Activated CD4-positive, alpha-beta memory T cell treated with anti-CD3 and anti-CD28 coated beads for 36 hours (primary cell): ENCODE measurements at regions not wholly inside any gene's neighbourhood (a gene's known extent, or its start where the extent isn't known, plus 50 kb on each side); places are given as distances from the start of the nearest gene placed in this dataset.

Source experiments
- CTCF ChIA-PET: fragments of 350-600 bp; sonication (Branson Sonifier 250); formaldehyde crosslinking; loops from one replicate; lab custom pipeline; 2021; ENCODE audit warnings: antibody characterized with exemption, inconsistent platforms; lab: Charles Lee
- POLR2A ChIA-PET: fragments of 350-600 bp; sonication (Branson Sonifier 250); formaldehyde crosslinking; loops from one replicate; lab custom pipeline; 2021; ENCODE audit warnings: antibody characterized with exemption; lab: Charles Lee
- DNase-seq: peaks from one replicate; pipeline ENCODE4 v3.0.0-alpha.2; 2020
- H3K27ac Mint-ChIP-seq: one replicate; pipeline ENCODE4 v1.8.0; 2021; ENCODE audit warnings: mixed read lengths
- H3K27me3 Mint-ChIP-seq: one replicate; pipeline ENCODE4 v1.8.0; 2021; ENCODE audit warnings: mixed read lengths
- H3K36me3 Mint-ChIP-seq: one replicate; pipeline ENCODE4 v1.8.0; 2021; ENCODE audit warnings: mixed read lengths
- H3K4me1 Mint-ChIP-seq: one replicate; pipeline ENCODE4 v1.8.0; 2021; ENCODE audit warnings: low read depth, mixed read lengths
- H3K4me3 Mint-ChIP-seq: one replicate; pipeline ENCODE4 v1.8.0; 2021; ENCODE audit warnings: mild to moderate bottlenecking, mixed read lengths
- H3K9me3 Mint-ChIP-seq: one replicate; pipeline ENCODE4 v1.8.0; 2021; ENCODE audit warnings: mixed read lengths
- intact Hi-C: fragments of 100-400 bp; cut with micrococcal nuclease; formaldehyde crosslinking; loops from one replicate; pipeline ENCODE4 v1.15.1; 2023

- intact Hi-C loops: no loop called here
These were observed 212.8 kb upstream of the SYT1 start for GRCh38 chr12:78651755-78652154.

GRCh38 chr12:78666584-78666983 is 198.0 kb upstream of the SYT1 start:
- Mint-ChIP-seq H3K4me3 (no peak overlapping the region), H3K4me1 (no peaks in the 10 kb centered on the region), H3K27me3 (no peaks in the 10 kb centered on the region), H3K27ac (no peak overlapping the region), H3K36me3 (no peaks in the 10 kb centered on the region), H3K9me3 (peaks cover 14% of the 10 kb centered on the region)
- CTCF ChIA-PET: no interaction called here
- POLR2A ChIA-PET: no interaction called here
- intact Hi-C loops: no loop called here
- DNase-seq: no peak

More at GRCh38 chr12:78651755-78652154, 212.8 kb upstream of the SYT1 start:
- no peak for DNase-seq
- H3K9me3 Mint-ChIP-seq: peaks cover 16% of the 10 kb centered on the region
- no peaks in the 10 kb centered on the region for H3K36me3 Mint-ChIP-seq
- ChIA-PET CTCF (no interaction called here), POLR2A (no interaction called here)
- H3K27ac Mint-ChIP-seq: no peak overlapping the region
- no peaks in the 10 kb centered on the region for H3K27me3 Mint-ChIP-seq
- no peaks in the 10 kb centered on the region for H3K4me1 Mint-ChIP-seq
- no peak overlapping the region for H3K4me3 Mint-ChIP-seq

GRCh38 chr12:78671295-78671694 is 193.3 kb upstream of the SYT1 start:
- Mint-ChIP-seq H3K4me1 (no peaks in the 10 kb centered on the region), H3K27ac (no peak overlapping the region), H3K27me3 (no peaks in the 10 kb centered on the region), H3K36me3 (no peaks in the 10 kb centered on the region), H3K9me3 (peaks cover 9% of the 10 kb centered on the region), H3K4me3 (no peak overlapping the region)
- ChIA-PET POLR2A (no interaction called here), CTCF (no interaction called here)
- intact Hi-C loops: no loop called here
- DNase-seq: no peak

GRCh38 chr12:78672033-78672432 is 192.5 kb upstream of the SYT1 start:
- H3K4me1 Mint-ChIP-seq: no peaks in the 10 kb centered on the region
- peaks cover 9% of the 10 kb centered on the region for H3K9me3 Mint-ChIP-seq
- H3K36me3 Mint-ChIP-seq: no peaks in the 10 kb centered on the region
- intact Hi-C loops: no loop called here
- H3K4me3 Mint-ChIP-seq: no peak overlapping the region
- ChIA-PET POLR2A (no interaction called here), CTCF (no interaction called here)
- no peaks in the 10 kb centered on the region for H3K27me3 Mint-ChIP-seq
- DNase-seq: no peak
- H3K27ac Mint-ChIP-seq: no peak overlapping the region

GRCh38 chr12:78674311-78675090 is 190.1 kb upstream of the SYT1 start:
- Mint-ChIP-seq H3K27ac (no peak overlapping the region), H3K4me3 (no peak overlapping the region), H3K9me3 (peaks cover 6% of the 10 kb centered on the region), H3K27me3 (no peaks in the 10 kb centered on the region), H3K36me3 (no peaks in the 10 kb centered on the region), H3K4me1 (no peaks in the 10 kb centered on the region)
- POLR2A ChIA-PET: no interaction called here
- intact Hi-C loops: no loop called here
- DNase-seq: no peak
- CTCF ChIA-PET: no interaction called here

GRCh38 chr12:78680596-78680995 is 184.0 kb upstream of the SYT1 start:
- ChIA-PET CTCF (no interaction called here), POLR2A (no interaction called here)
- Mint-ChIP-seq H3K9me3 (peaks cover 7% of the 10 kb centered on the region), H3K36me3 (no peaks in the 10 kb centered on the region), H3K27ac (no peak overlapping the region), H3K27me3 (no peaks in the 10 kb centered on the region), H3K4me1 (no peaks in the 10 kb centered on the region), H3K4me3 (no peak overlapping the region)
- intact Hi-C loops: no loop called here
- DNase-seq: no peak

- Mint-ChIP-seq H3K9me3 (peaks cover 12% of the 10 kb centered on the region), H3K27ac (no peak overlapping the region), H3K4me3 (no peak overlapping the region), H3K4me1 (no peaks in the 10 kb centered on the region), H3K36me3 (no peaks in the 10 kb centered on the region), H3K27me3 (no peaks in the 10 kb centered on the region)
- CTCF ChIA-PET: no interaction called here
- DNase-seq: no peak
- intact Hi-C loops: no loop called here
- POLR2A ChIA-PET: no interaction called here
These were observed 181.5 kb upstream of the SYT1 start for GRCh38 chr12:78683031-78683430.

- ChIA-PET CTCF (no interaction called here), POLR2A (no interaction called here)
- Mint-ChIP-seq H3K27ac (no peak overlapping the region), H3K27me3 (no peaks in the 10 kb centered on the region), H3K36me3 (no peaks in the 10 kb centered on the region), H3K4me1 (no peaks in the 10 kb centered on the region), H3K9me3 (peaks cover 13% of the 10 kb centered on the region), H3K4me3 (no peak overlapping the region)
- intact Hi-C loops: no loop called here
- no peak for DNase-seq
These were observed 180.9 kb upstream of the SYT1 start for GRCh38 chr12:78683626-78684025.

- no peaks in the 10 kb centered on the region for H3K4me1 Mint-ChIP-seq
- H3K27ac Mint-ChIP-seq: no peak overlapping the region
- CTCF ChIA-PET: no interaction called here
These were observed 180.2 kb upstream of the SYT1 start for GRCh38 chr12:78684419-78684818.

GRCh38 chr12:78695749-78696148 is 168.8 kb upstream of the SYT1 start:
- Mint-ChIP-seq H3K4me1 (no peaks in the 10 kb centered on the region), H3K4me3 (no peak overlapping the region), H3K27me3 (no peaks in the 10 kb centered on the region), H3K9me3 (peaks cover 10% of the 10 kb centered on the region), H3K27ac (no peak overlapping the region), H3K36me3 (no peaks in the 10 kb centered on the region)
- no peak for DNase-seq
- ChIA-PET POLR2A (no interaction called here), CTCF (no interaction called here)
- intact Hi-C loops: no loop called here

More at GRCh38 chr12:78684419-78684818, 180.2 kb upstream of the SYT1 start:
- no peak for DNase-seq
- intact Hi-C loops: no loop called here
- Mint-ChIP-seq H3K9me3 (peaks cover 17% of the 10 kb centered on the region), H3K36me3 (no peaks in the 10 kb centered on the region), H3K4me3 (no peak overlapping the region), H3K27me3 (no peaks in the 10 kb centered on the region)
- POLR2A ChIA-PET: no interaction called here

GRCh38 chr12:78696267-78696666 is 168.3 kb upstream of the SYT1 start:
- Mint-ChIP-seq H3K27ac (no peak overlapping the region), H3K9me3 (peaks cover 10% of the 10 kb centered on the region), H3K27me3 (no peaks in the 10 kb centered on the region), H3K36me3 (no peaks in the 10 kb centered on the region), H3K4me3 (no peak overlapping the region), H3K4me1 (no peaks in the 10 kb centered on the region)
- DNase-seq: no peak
- ChIA-PET POLR2A (no interaction called here), CTCF (no interaction called here)
- intact Hi-C loops: no loop called here

- POLR2A ChIA-PET: no interaction called here
- DNase-seq: no peak
- CTCF ChIA-PET: no interaction called here
- intact Hi-C loops: no loop called here
- no peaks in the 10 kb centered on the region for H3K4me1 Mint-ChIP-seq
- H3K36me3 Mint-ChIP-seq: no peaks in the 10 kb centered on the region
- H3K9me3 Mint-ChIP-seq: peaks cover 13% of the 10 kb centered on the region
- H3K27ac Mint-ChIP-seq: no peak overlapping the region
- H3K27me3 Mint-ChIP-seq: no peaks in the 10 kb centered on the region
- no peak overlapping the region for H3K4me3 Mint-ChIP-seq
These were observed 166.7 kb upstream of the SYT1 start for GRCh38 chr12:78697817-78698415.

GRCh38 chr12:78698747-78699146 is 165.8 kb upstream of the SYT1 start:
- H3K36me3 Mint-ChIP-seq: no peaks in the 10 kb centered on the region
- CTCF ChIA-PET: no interaction called here
- no peak overlapping the region for H3K4me3 Mint-ChIP-seq
- no peak overlapping the region for H3K27ac Mint-ChIP-seq
- DNase-seq: no peak
- peaks cover 13% of the 10 kb centered on the region for H3K9me3 Mint-ChIP-seq
- H3K4me1 Mint-ChIP-seq: no peaks in the 10 kb centered on the region
- intact Hi-C loops: no loop called here
- POLR2A ChIA-PET: no interaction called here
- no peaks in the 10 kb centered on the region for H3K27me3 Mint-ChIP-seq
